HUES6 (cell line): ENCODE measurements at regions not wholly inside any gene's neighbourhood (a gene's known extent, or its start where the extent isn't known, plus 50 kb on each side); places are given as distances from the start of the nearest gene placed in this dataset.

Source experiments
- H3K27ac ChIP-seq: 2 replicates; pipeline ENCODE4 v1.7.0; 2013; ENCODE audit warnings: low read depth, mild to moderate bottlenecking, low read length, inconsistent platforms
- H3K27me3 ChIP-seq: 2 replicates; pipeline ENCODE4 v1.6.1; 2013; ENCODE audit warnings: low read length; ENCODE audit not compliant: control insufficient read depth, insufficient read depth
- H3K36me3 ChIP-seq: 2 replicates; pipeline ENCODE4 v1.6.1; 2013; ENCODE audit warnings: low read length; ENCODE audit not compliant: control insufficient read depth, insufficient read depth
- H3K4me1 ChIP-seq: 2 replicates; pipeline ENCODE4 v1.6.1; 2013; ENCODE audit warnings: low read length; ENCODE audit not compliant: control insufficient read depth, insufficient read depth
- H3K4me3 ChIP-seq: 2 replicates; pipeline ENCODE4 v1.5.1; 2013; ENCODE audit warnings: low read depth, low read length
- H3K9ac ChIP-seq: one replicate; pipeline ENCODE4 v1.6.1; 2013; ENCODE audit warnings: mild to moderate bottlenecking, low read length
- H3K9me3 ChIP-seq: 2 replicates; pipeline ENCODE4 v1.6.1; 2013; ENCODE audit warnings: low read depth, low read length; ENCODE audit not compliant: control insufficient read depth, insufficient read depth

DNA sequence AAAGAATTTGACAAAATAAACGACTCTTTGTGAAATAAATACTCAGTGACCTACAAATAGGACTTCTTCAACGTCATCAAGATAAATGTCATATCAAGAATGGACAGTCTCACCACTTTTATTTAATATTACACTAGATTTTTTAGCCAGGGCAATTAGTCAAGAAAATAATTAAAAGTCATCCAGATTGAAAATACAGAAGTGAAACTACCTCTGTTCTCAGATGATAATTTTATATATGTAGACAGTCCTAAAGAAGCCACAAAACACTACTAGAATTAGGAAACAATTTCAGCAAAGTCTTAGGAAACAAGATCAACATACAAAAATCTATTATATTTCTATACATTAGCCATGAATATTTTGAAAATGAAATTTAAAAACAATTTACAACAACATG lies 689.6 kb upstream of the SEL1L start:
- no peaks in the 10 kb centered on the region for H3K36me3 ChIP-seq
- H3K27me3 ChIP-seq, result no peaks in the 10 kb centered on the region
- no peaks in the 10 kb centered on the region for H3K4me1 ChIP-seq
- H3K4me3 ChIP-seq, result no peak overlapping the region
- H3K9me3 ChIP-seq, result no peaks in the 10 kb centered on the region
- no peak overlapping the region for H3K9ac ChIP-seq
- no peak overlapping the region for H3K27ac ChIP-seq

GRCh38 chr14:82224610-82225009 lies 691.0 kb upstream of the SEL1L start:
- Histone ChIP-seq H3K4me3 (no peak overlapping the region), H3K27me3 (no peaks in the 10 kb centered on the region), H3K9ac (no peak overlapping the region), H3K36me3 (no peaks in the 10 kb centered on the region), H3K9me3 (no peaks in the 10 kb centered on the region), H3K27ac (no peak overlapping the region), H3K4me1 (no peaks in the 10 kb centered on the region)

DNA sequence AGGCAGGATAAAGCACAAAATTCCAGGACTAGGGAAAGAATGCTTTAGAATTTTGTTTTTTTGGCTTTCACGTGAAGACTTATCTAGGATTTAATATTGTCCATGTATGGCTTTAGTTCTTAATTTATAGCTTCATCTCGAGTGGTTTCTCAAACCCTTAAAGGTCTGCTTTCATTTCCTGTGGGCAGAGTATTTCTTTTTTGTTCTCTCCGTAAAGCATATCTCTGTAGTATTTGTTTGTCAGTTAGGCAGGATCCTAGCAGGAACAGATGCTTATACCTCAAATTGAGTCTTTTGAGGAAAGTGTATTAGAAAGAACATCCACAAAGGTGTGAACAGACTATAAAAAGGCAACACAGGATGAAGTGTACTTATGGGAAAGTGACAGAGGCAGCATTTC lies 697.1 kb upstream of the SEL1L start:
- no peaks in the 10 kb centered on the region for H3K4me1 ChIP-seq
- H3K27ac ChIP-seq, result no peak overlapping the region
- no peaks in the 10 kb centered on the region for H3K9me3 ChIP-seq
- H3K9ac ChIP-seq, result no peak overlapping the region
- H3K36me3 ChIP-seq, result no peaks in the 10 kb centered on the region
- H3K4me3 ChIP-seq, result no peak overlapping the region
- H3K27me3 ChIP-seq, result no peaks in the 10 kb centered on the region

- H3K9me3 ChIP-seq, result no peaks in the 10 kb centered on the region
- H3K4me3 ChIP-seq, result no peak overlapping the region
- H3K4me1 ChIP-seq, result no peaks in the 10 kb centered on the region
- no peak overlapping the region for H3K27ac ChIP-seq
- no peaks in the 10 kb centered on the region for H3K27me3 ChIP-seq
- no peak overlapping the region for H3K9ac ChIP-seq
- no peaks in the 10 kb centered on the region for H3K36me3 ChIP-seq
Observed at GRCh38 chr14:82238649-82239048, 705.0 kb upstream of the SEL1L start.

DNA sequence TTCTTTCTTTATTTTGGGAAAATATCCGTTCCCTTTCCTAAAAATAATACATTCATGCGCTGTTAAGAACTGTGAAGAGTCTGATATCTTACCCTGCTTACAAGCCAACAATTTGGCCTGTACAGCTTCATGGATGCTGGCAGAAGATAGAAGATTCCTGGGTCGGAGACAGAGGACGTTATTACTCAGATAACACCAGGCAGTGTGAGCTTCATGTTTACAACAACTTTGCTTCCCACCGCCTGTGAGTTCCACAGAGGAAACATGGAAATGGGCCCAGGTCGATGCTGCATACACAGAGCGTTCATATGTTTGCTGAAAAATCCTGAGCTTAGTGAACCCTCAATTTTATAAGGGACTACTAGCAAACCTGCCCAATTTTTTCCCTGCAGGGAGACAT lies 705.6 kb upstream of the SEL1L start:
- no peak overlapping the region for H3K9ac ChIP-seq
- H3K9me3 ChIP-seq, result no peaks in the 10 kb centered on the region
- no peaks in the 10 kb centered on the region for H3K27me3 ChIP-seq

DNA sequence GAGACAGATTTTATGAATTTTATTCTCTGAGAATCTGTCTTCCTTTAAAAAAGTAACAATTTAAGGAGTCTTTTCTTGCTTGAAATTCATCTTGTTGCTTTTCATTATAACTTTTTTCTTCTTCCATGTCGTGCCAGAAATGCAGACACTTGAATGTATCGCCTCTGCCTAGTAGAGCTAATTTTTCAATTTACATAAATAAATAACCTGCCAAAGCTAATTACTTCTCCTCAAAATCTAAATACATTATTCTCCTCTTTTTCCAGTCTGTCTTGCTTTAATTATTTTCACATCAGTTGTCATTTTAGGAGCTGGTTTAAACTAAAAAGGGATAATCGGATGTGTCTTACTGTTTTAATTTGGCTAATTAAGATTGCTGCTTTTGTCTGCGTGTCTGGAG lies 711.1 kb upstream of the SEL1L start:
- Histone ChIP-seq H3K4me1 (no peaks in the 10 kb centered on the region), H3K4me3 (no peak overlapping the region), H3K9me3 (no peaks in the 10 kb centered on the region), H3K9ac (no peak overlapping the region), H3K27me3 (no peaks in the 10 kb centered on the region), H3K36me3 (no peaks in the 10 kb centered on the region), H3K27ac (no peak overlapping the region)

More for the DNA sequence above, 705.6 kb upstream of the SEL1L start:
- Histone ChIP-seq H3K4me3 (no peak overlapping the region), H3K36me3 (no peaks in the 10 kb centered on the region), H3K4me1 (no peaks in the 10 kb centered on the region), H3K27ac (no peak overlapping the region)

DNA sequence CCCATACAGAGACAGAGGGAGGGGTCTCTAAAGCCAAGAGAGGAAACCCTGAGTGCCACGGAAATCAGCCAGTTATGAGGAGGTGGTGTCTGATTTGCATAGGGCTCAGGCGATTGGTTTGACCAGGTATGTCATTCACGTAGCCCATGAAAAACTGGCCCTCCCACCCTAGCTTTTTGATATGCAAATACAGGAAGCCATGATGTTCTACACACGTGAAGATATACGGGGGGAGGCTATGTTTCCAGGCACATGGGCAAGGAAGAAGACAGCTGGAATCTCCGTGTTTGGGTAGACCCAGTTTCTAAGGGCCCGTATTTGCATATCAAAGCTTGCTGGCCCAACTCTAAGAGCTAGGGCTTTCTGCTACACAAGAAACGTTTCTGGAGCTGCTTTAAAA lies 717.8 kb upstream of the SEL1L start:
- H3K27me3 ChIP-seq, result no peaks in the 10 kb centered on the region
- no peak overlapping the region for H3K9ac ChIP-seq

DNA sequence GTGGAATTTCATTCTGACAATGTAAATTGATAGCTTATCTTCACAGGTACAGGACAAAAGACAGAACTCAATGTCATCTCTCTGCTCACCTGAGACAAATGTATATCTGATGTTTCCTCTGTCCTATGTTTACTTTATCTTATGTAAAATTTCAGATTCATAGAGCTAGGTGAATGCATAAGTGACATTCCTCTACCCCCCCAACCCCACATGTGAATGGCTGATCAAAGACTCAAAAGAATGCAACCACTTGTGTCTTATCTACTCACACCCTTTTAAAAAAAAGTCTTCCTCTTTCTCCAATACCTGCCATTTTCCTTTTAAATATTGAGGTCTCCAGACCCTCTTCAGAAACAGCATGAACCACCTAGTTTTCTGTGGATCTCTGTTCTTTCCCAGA lies 736.6 kb upstream of the SEL1L start:
- no peaks in the 10 kb centered on the region for H3K27me3 ChIP-seq
- H3K4me3 ChIP-seq, result no peak overlapping the region
- no peak overlapping the region for H3K27ac ChIP-seq
- no peaks in the 10 kb centered on the region for H3K36me3 ChIP-seq
- H3K9ac ChIP-seq, result no peak overlapping the region
- H3K9me3 ChIP-seq, result no peaks in the 10 kb centered on the region
- no peaks in the 10 kb centered on the region for H3K4me1 ChIP-seq

More for the DNA sequence above, 717.8 kb upstream of the SEL1L start:
- Histone ChIP-seq H3K27ac (0 out of 2 replicates have a peak overlapping the region, but pooled peaks have one; percentile 62), H3K9me3 (no peaks in the 10 kb centered on the region), H3K4me1 (no peaks in the 10 kb centered on the region), H3K36me3 (no peaks in the 10 kb centered on the region), H3K4me3 (no peak overlapping the region)

DNA sequence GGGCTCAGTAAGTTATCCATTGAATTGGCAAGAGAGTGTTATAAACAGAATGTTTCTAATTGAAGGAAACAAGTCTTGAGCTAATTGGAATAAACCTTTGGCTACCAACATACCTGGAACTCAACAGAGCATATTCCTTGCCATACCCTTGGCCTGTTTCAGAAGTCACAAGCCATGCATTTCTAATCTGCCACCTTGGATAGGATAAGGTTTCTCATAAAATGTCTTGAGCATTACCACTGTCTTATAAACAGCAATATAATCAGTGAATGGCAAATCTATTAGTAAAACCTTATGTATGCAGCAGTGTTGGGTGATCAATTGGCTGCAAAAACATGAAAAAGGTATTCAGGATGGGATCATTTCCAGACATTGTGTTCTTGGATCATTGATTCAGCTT lies 765.2 kb upstream of the SEL1L start:
- no peaks in the 10 kb centered on the region for H3K36me3 ChIP-seq
- no peak overlapping the region for H3K27ac ChIP-seq
- no peak overlapping the region for H3K4me3 ChIP-seq
- H3K27me3 ChIP-seq, result no peaks in the 10 kb centered on the region
- H3K9ac ChIP-seq, result no peak overlapping the region
- no peaks in the 10 kb centered on the region for H3K9me3 ChIP-seq
- no peaks in the 10 kb centered on the region for H3K4me1 ChIP-seq

- Histone ChIP-seq H3K27me3 (no peaks in the 10 kb centered on the region), H3K4me1 (no peaks in the 10 kb centered on the region), H3K9ac (no peak overlapping the region), H3K9me3 (peaks cover 14% of the 10 kb centered on the region), H3K27ac (no peak overlapping the region), H3K36me3 (no peaks in the 10 kb centered on the region), H3K4me3 (no peak overlapping the region)
Observed at GRCh38 chr14:82309199-82309598, 775.5 kb upstream of the SEL1L start.

- H3K36me3 ChIP-seq, result no peaks in the 10 kb centered on the region
- no peaks in the 10 kb centered on the region for H3K27me3 ChIP-seq
- H3K27ac ChIP-seq, result no peak overlapping the region
- no peak overlapping the region for H3K9ac ChIP-seq
- H3K4me3 ChIP-seq, result no peak overlapping the region
- no peaks in the 10 kb centered on the region for H3K4me1 ChIP-seq
- H3K9me3 ChIP-seq, result peaks cover 11% of the 10 kb centered on the region
Observed at GRCh38 chr14:82313889-82314288, 780.2 kb upstream of the SEL1L start.

DNA sequence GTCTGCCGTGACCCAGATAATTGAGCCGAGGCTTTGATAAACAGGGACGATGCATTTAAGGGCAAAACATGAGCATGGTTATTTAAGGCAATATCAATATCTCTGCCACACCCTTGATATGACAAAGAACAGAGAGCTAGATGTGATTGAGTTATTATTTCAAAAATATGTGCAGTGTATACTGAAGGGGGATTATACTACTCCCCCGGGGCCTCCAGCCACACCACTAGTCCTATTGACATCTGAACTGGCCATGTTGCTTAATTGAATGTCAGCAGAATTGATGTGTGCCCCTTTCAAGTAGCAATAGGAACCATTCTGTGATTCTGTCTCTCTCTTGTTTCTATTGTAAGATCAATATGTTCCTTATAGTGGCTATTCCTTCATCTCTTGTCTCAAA lies 794.8 kb upstream of the SEL1L start:
- no peak overlapping the region for H3K4me3 ChIP-seq
- H3K9me3 ChIP-seq, result peaks cover 2% of the 10 kb centered on the region; the same call in 1 of the 2 replicates
- no peaks in the 10 kb centered on the region for H3K36me3 ChIP-seq
- no peaks in the 10 kb centered on the region for H3K4me1 ChIP-seq
- no peak overlapping the region for H3K9ac ChIP-seq
- no peak overlapping the region for H3K27ac ChIP-seq
- no peaks in the 10 kb centered on the region for H3K27me3 ChIP-seq
